Fibroblast of mammary gland (primary cell): ENCODE measurements at regions not wholly inside any gene's neighbourhood (a gene's known extent, or its start where the extent isn't known, plus 50 kb on each side); places are given as distances from the start of the nearest gene placed in this dataset.

Experiments
- DNase-seq: peaks from one replicate; pipeline ENCODE4 v3.0.0-alpha.2; 2010; ENCODE audit warnings: low read depth
- H3K4me3 ChIP-seq: 2 replicates; pipeline ENCODE4 v1.5.1; 2011; ENCODE audit warnings: low read depth, mild to moderate bottlenecking, low read length, moderate library complexity; ENCODE audit not compliant: control insufficient read depth
- CTCF ChIP-seq: conservative IDR thresholded peaks from 2 replicates; pipeline ENCODE4 v1.5.1; 2011; ENCODE audit warnings: low read depth, low read length, inconsistent platforms; ENCODE audit not compliant: control insufficient read depth, insufficient read depth

GRCh38 chr10:129163531-129163930 is 303.5 kb upstream of the MGMT start:
- DNase-seq: no peak
- H3K4me3 ChIP-seq: no peak overlapping the region
- TF ChIP-seq CTCF: no peak

DNA sequence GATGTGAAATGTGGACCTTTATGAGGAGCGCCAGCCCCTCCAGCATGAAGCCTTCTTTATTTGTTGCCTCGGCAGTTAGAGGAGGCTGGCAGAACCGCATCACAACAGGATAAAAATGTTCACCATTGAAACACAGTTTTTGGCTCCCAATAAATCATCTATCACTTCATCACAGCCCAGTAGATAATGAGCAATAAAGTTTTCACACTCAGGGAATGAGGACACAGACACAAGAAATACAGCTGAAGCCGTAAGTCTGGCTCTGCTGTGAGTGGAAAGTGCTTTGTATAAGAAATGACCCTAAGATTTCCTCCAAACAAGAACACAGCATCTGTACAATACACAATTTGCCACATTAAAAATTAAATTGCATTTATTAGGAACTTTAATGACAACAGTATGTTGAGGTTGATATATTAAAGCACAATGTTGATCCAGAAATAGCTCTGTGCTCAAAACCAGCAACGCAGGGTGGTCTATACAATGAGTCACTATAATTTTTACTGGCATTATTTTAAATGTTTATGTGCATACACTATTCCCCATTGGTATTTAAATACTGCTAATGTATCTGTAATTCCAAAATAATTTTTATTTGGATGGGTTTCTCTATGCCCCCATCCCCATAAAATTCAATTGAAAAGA is 301.8 kb upstream of the MGMT start:
- H3K4me3 ChIP-seq: no peak overlapping the region
- DNase-seq: no peak
- TF ChIP-seq CTCF: no peak

DNA sequence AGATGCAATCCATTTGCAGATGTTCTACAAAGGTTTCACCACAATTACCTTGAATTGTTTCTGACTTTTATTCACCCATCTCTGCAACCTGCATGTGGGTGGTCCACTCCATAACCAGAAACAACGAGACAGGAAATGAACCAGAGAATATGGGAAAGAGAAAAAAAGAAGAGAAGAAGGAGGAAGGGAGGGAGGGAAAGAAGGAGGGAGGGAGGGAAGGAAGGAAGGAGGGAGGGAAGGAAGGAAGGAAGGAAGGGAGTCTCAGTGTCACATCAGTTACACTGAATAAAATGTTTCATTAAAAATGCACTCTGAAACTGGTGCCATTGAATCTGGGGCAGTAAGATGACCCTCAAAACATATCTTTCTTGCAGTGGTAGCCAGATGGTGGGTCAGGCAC is 301.3 kb upstream of the MGMT start:
- TF ChIP-seq CTCF: no peak
- no peak for DNase-seq
- no peak overlapping the region for H3K4me3 ChIP-seq

DNA sequence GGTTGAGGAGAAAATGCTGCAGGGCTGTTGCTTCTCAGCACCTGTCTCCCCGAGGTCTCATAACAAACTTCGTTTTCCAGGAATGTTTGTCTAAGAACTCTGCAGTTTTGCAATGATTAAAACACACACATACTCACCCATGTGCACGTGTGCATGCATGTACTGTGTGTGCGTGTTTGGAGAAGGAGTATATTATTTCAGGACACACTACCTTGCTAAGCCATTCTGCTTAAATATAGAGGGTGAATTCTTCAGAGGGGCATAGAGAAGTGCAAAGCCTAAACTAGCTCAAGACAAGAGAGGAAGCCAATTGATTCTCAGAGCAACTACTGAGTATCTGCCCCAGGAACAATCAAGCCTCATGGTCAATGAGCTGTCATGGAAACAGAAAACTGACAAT is 298.4 kb upstream of the MGMT start:
- no peak for DNase-seq
- H3K4me3 ChIP-seq: no peak overlapping the region
- TF ChIP-seq CTCF: no peak

DNA sequence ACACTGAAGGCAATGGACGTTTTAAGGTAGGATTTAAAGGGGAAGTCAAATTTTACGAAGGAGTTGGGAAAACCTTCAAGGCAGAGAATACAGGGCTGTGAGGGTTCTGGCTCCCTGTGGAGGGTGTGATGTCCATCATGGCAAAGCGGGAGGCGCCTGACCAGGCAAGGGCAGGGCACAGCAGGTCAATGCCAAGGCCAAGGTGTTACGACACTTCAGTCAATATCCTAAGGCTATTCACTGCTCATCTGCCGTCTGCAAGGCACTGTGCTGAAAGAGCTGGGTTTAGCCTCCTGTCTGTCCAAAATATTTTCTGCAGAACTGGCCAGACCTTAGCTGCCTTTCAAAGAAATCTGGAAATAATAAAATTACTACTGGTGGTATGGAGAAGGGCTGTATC is 297.9 kb upstream of the MGMT start:
- H3K4me3 ChIP-seq: no peak overlapping the region
- DNase-seq: no peak
- no peak for TF ChIP-seq CTCF

DNA sequence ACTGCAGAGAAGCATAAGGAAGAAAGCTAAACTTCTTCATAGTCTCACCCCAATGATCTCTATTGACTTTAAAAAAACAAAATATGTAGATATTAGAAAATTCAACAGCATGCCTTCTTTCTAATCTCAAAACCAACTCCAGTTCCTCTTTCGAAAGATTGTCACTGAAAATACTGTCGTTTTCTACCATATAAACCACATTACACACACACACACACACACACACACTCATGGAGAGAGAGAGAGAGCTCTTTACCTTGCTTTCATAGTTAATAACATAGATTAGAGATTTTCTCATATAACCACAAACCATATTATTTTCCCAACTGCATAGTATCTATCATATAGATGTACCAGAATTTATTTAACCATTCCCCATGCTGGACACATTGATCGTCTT is 296.2 kb upstream of the MGMT start:
- no peak for TF ChIP-seq CTCF
- no peak for DNase-seq
- H3K4me3 ChIP-seq: no peak overlapping the region

DNA sequence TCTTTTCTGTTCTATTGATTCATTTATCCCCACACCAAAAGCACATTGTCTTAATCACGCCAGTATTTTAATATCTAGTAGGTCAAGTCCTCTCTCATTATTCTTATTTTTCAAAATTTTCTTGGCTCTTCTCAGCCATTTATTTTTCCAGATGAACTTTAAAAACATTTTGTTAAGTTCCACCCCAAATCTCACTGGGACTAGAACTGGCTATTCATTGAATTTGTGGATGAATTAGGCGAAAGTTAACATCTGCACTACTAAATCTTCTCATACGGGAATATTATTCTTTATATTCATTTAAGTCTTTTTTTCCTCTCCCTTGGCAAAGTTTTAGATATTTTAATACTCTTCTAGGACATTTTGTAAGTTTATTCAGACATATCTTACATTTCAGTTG is 295.2 kb upstream of the MGMT start:
- no peak overlapping the region for H3K4me3 ChIP-seq
- DNase-seq: no peak
- TF ChIP-seq CTCF: no peak
